IMR-90 (cell line): ENCODE measurements at regions not wholly inside any gene's neighbourhood (a gene's known extent, or its start where the extent isn't known, plus 50 kb on each side); places are given as distances from the start of the nearest gene placed in this dataset.

Experiments
- ATAC-seq: fragments of 200-7000 bp; cut with Tn5 transposase; 2 replicates; pipeline ENCODE4 v1.9.1; 2020; ENCODE audit warnings: low read depth, mild to moderate bottlenecking, moderate library complexity
- BruUV-seq: library from RNA; stranded (reverse); fragments of 400-500 nt; replicated peaks from 2 replicates; lab custom pipeline; 2021; lab: Mats Ljungman, UMichigan
- CTCF ChIA-PET: fragments of 300-600 bp; formaldehyde crosslinking; extraction: SDS; loops from one replicate; lab custom pipeline; 2021; ENCODE audit warnings: antibody characterized with exemption; lab: Yijun Ruan, JAX
- POLR2A ChIA-PET: fragments of 300-600 bp; sonication (Branson Sonifier 250); formaldehyde crosslinking; loops from one replicate; lab custom pipeline; 2022; ENCODE audit warnings: antibody characterized with exemption; ENCODE audit not compliant: unreplicated experiment; lab: Charles Lee
- DNase-seq: peaks from one replicate; pipeline ENCODE4 v3.0.0; 2013
- H2AFZ ChIP-seq: replicated peaks from 2 replicates; pipeline ENCODE3; 2013; ENCODE audit warnings: low read length, mild to moderate bottlenecking; ENCODE audit not compliant: poor library complexity
- H2AK5ac ChIP-seq: 2 replicates; pipeline ENCODE4 v1.6.1; 2013; ENCODE audit warnings: low read depth, low read length, inconsistent platforms
- H2AK9ac ChIP-seq: replicated peaks from 2 replicates; pipeline ENCODE3; 2013; ENCODE audit warnings: mild to moderate bottlenecking, low read depth, low read length, moderate library complexity; ENCODE audit not compliant: poor library complexity
- H2BK120ac ChIP-seq: 2 replicates; pipeline ENCODE4 v1.6.1; 2013; ENCODE audit warnings: low read depth, low read length, inconsistent platforms
- H2BK15ac ChIP-seq: 3 replicates; pipeline ENCODE4 v1.6.1; 2013; ENCODE audit warnings: low read depth, low read length, inconsistent platforms
- H2BK20ac ChIP-seq: 2 replicates; pipeline ENCODE4 v1.6.1; 2013; ENCODE audit warnings: low read depth, mild to moderate bottlenecking, inconsistent platforms, low read length, moderate library complexity
- H2BK5ac ChIP-seq: 2 replicates; pipeline ENCODE4 v1.6.1; 2013; ENCODE audit warnings: mild to moderate bottlenecking, low read depth, low read length, inconsistent platforms; ENCODE audit not compliant: poor library complexity, severe bottlenecking
- H3K14ac ChIP-seq: replicated peaks from 2 replicates; pipeline ENCODE4 v1.6.1; 2013; ENCODE audit warnings: low read depth, low read length, inconsistent platforms
- H3K18ac ChIP-seq: 2 replicates; pipeline ENCODE4 v1.6.1; 2013; ENCODE audit warnings: low read depth, low read length, control low read depth
- H3K23ac ChIP-seq: 2 replicates; pipeline ENCODE4 v1.6.1; 2013; ENCODE audit warnings: low read depth, low read length, inconsistent platforms
- H3K27ac ChIP-seq: 2 replicates; pipeline ENCODE4 v1.5.1; 2013; ENCODE audit warnings: mild to moderate bottlenecking, control low read depth, low read length; ENCODE audit not compliant: insufficient read depth
- H3K27me3 ChIP-seq: 2 replicates; pipeline ENCODE4 v1.6.1; 2013; ENCODE audit warnings: low read length; ENCODE audit not compliant: control insufficient read depth, insufficient read depth
- H3K36me3 ChIP-seq: 2 replicates; pipeline ENCODE4 v1.6.1; 2013; ENCODE audit warnings: low read length, mixed read lengths; ENCODE audit not compliant: control insufficient read depth, insufficient read depth
- H3K4ac ChIP-seq: 2 replicates; pipeline ENCODE4 v1.6.1; 2013; ENCODE audit warnings: low read depth, low read length, inconsistent platforms
- H3K4me1 ChIP-seq: 2 replicates; pipeline ENCODE4 v1.6.1; 2013; ENCODE audit warnings: low read length, mixed read lengths; ENCODE audit not compliant: control insufficient read depth, insufficient read depth
- H3K4me2 ChIP-seq: 2 replicates; pipeline ENCODE4 v1.6.1; 2013; ENCODE audit warnings: low read depth, mild to moderate bottlenecking, control low read depth, low read length, moderate library complexity
- H3K4me3 ChIP-seq: 2 replicates; pipeline ENCODE4 v1.5.1; 2013; ENCODE audit warnings: low read depth, mild to moderate bottlenecking, control low read depth, low read length, moderate library complexity; ENCODE audit not compliant: insufficient read depth
- H3K56ac ChIP-seq: 2 replicates; pipeline ENCODE4 v1.6.1; 2013; ENCODE audit warnings: low read length, inconsistent platforms; ENCODE audit not compliant: insufficient read depth; ENCODE audit errors: extremely low read depth
- H3K79me1 ChIP-seq, 2 experiments: 2 replicates each; pipeline ENCODE4 v1.6.1; 2013; ENCODE audit warnings: low read length in 2 of 2, inconsistent platforms in 1 of 2, low read depth in 1 of 2
- H3K9ac ChIP-seq: 2 replicates; pipeline ENCODE4 v1.6.1; 2013; ENCODE audit warnings: low read depth, low read length, control low read depth
- H3K9me1 ChIP-seq: 2 replicates; pipeline ENCODE4 v1.6.1; 2013; ENCODE audit warnings: low read length, inconsistent platforms; ENCODE audit not compliant: insufficient read depth
- H3K9me3 ChIP-seq: 2 replicates; pipeline ENCODE4 v1.6.1; 2013; ENCODE audit warnings: low read length; ENCODE audit not compliant: control insufficient read depth, insufficient read depth
- H4K20me1 ChIP-seq: 2 replicates; pipeline ENCODE4 v1.6.1; 2013; ENCODE audit warnings: low read length, inconsistent platforms; ENCODE audit not compliant: insufficient read depth
- H4K5ac ChIP-seq: 2 replicates; pipeline ENCODE4 v1.6.1; 2013; ENCODE audit warnings: mild to moderate bottlenecking, low read depth, low read length, control low read depth
- H4K8ac ChIP-seq, 2 experiments: 2 replicates each; pipeline ENCODE4 v1.6.1; 2013; ENCODE audit warnings: low read depth in 2 of 2, low read length in 2 of 2, control low read depth in 1 of 2, inconsistent platforms in 1 of 2
- H4K91ac ChIP-seq: 2 replicates; pipeline ENCODE4 v1.6.1; 2013; ENCODE audit warnings: low read depth, low read length, inconsistent platforms; ENCODE audit not compliant: insufficient read depth
- RFX5 ChIP-seq: IDR thresholded peaks from 2 replicates; pipeline ENCODE4 v1.8.0; 2012; ENCODE audit warnings: low read depth, mild to moderate bottlenecking, low read length, moderate library complexity
- WGBS, 2 experiments: methylation state at CpG; one replicate each; pipeline versions ENCODE4 v1.1.5 to v1.1.7; 2013; ENCODE audit warnings: missing lambda C conversion rate in 2 of 2; ENCODE audit not compliant: insufficient read length in 1 of 2; ENCODE audit errors: extremely low coverage in 2 of 2; 5-methylcytosine and 5-hydroxymethylcytosine counted together
- dilution Hi-C: fragments of 300-500 bp; cut with HindIII; formaldehyde crosslinking; loops from one replicate; pipeline ENCODE4 v1.14.3; 2018; ENCODE audit warnings: low sequenced_read_pairs; ENCODE audit not compliant: unreplicated experiment
- in situ Hi-C: fragments of 300-500 bp; cut with MboI; formaldehyde crosslinking; loops from 3 replicates; pipeline ENCODE4 v1.14.3; 2019; ENCODE audit warnings: low sequenced_read_pairs, inconsistent platforms, mixed read lengths
- intact Hi-C: fragments of 100-400 bp; cut with micrococcal nuclease; formaldehyde crosslinking; loops from 2 replicates; pipeline ENCODE4 v1.10.0; 2022
- TF ChIP-seq, protein P1 (sequence below): fragments of 150-350 bp; IDR thresholded peaks from 2 replicates; pipeline ENCODE4 v1.6.1; 2017; ENCODE audit warnings: mild to moderate bottlenecking, antibody characterized with exemption, low read length, low read depth

DNA sequence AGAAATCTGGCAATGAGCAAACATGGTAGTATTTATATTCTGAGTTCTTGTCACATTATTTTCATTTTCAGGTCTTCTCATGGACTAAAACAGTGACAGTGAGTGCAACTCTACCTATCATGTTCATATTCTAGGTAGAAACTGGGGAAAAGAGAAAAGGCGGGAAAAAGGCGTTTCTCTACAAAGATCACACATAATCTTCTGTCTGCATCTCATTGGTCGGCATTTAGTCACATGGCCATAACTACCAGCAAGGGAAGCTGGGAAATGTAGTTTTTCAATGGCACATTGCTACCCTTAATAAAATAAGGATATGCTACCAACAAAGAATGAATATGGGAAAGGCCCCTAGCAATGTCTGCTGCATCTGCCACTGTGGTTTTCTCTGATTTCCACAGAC, 57.6 kb upstream of the B3GAT1 start:
- Histone ChIP-seq H3K36me3 (no peaks in the 10 kb centered on the region), H3K27ac (no peak overlapping the region), H3K4me1 (no peaks in the 10 kb centered on the region), H4K91ac (no peak overlapping the region), H3K9me3 (peaks cover 59% of the 10 kb centered on the region), H3K4ac (no peak overlapping the region), H3K9me1 (no peaks in the 10 kb centered on the region), H3K23ac (no peak overlapping the region), H3K56ac (no peak overlapping the region), H3K18ac (no peak overlapping the region), H3K79me1 (no peaks in the 10 kb centered on the region), H2AK9ac (no peak overlapping the region), H2AK5ac (no peak overlapping the region), H2AFZ (no peak overlapping the region), H3K4me2 (no peak overlapping the region), H3K9ac (no peak overlapping the region), H4K8ac (no peak overlapping the region), H2BK5ac (no peak overlapping the region), H3K27me3 (no peaks in the 10 kb centered on the region), H3K4me3 (no peak overlapping the region), H2BK120ac (no peak overlapping the region), H4K20me1 (no peaks in the 10 kb centered on the region), H4K5ac (no peak overlapping the region), H2BK20ac (no peak overlapping the region), H2BK15ac (no peak overlapping the region), H3K14ac (no peak overlapping the region)
- TF ChIP-seq, protein P1, sequence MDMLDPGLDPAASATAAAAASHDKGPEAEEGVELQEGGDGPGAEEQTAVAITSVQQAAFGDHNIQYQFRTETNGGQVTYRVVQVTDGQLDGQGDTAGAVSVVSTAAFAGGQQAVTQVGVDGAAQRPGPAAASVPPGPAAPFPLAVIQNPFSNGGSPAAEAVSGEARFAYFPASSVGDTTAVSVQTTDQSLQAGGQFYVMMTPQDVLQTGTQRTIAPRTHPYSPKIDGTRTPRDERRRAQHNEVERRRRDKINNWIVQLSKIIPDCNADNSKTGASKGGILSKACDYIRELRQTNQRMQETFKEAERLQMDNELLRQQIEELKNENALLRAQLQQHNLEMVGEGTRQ = peak; percentile 61; the same call in 1 of the 2 replicates
- TF ChIP-seq RFX5 = no peak
- CTCF ChIA-PET = no interaction called here
- DNase-seq = no peak
- BruUV-seq = no TSS peak
- dilution Hi-C loops = no loop called here
- no CpG with 5 or more reads among the region's 3 CpGs for WGBS, 2 experiments
- POLR2A ChIA-PET = no interaction called here
- intact Hi-C loops = no loop called here
- in situ Hi-C loops = no loop called here
- no peak for ATAC-seq
